WTC11 (cell line): ENCODE measurements at regions not wholly inside any gene's neighbourhood (a gene's known extent, or its start where the extent isn't known, plus 50 kb on each side); places are given as distances from the start of the nearest gene placed in this dataset.

Experiments
- MXD4 ChIP-seq: fragments of 250-450 bp; sonication (Bioruptor Pico); IDR thresholded peaks from 2 replicates; pipeline ENCODE4 v1.8.0; 2021; ENCODE audit warnings: mild to moderate bottlenecking, moderate library complexity, borderline replicate concordance
- TF ChIP-seq, protein P1 (sequence below): sonication (generic); formaldehyde crosslinking; IDR thresholded peaks from 2 replicates; pipeline ENCODE4 v1.8.0; 2022; ENCODE audit warnings: mild to moderate bottlenecking, missing genetic modification reagents

DNA sequence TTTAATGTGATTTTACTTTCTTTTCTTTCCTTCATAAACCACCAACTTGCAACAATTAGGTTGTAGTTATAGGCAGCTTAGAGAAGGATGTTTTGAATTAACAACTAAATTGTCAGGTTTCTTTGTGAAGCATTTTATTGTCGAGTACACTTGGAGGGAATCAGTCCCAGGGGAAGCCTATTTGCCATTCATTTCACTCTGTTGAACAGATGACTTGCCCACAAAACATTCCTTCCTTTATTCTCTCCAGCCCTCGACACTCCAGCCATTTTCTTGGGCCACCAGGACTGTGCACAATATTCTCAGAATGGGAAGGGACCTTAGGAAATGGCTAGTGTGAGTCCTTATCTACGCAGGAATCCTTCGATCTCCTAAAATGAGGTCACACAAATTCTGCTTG, 620.6 kb downstream of the SOX6 start:
- TF ChIP-seq, protein P1, sequence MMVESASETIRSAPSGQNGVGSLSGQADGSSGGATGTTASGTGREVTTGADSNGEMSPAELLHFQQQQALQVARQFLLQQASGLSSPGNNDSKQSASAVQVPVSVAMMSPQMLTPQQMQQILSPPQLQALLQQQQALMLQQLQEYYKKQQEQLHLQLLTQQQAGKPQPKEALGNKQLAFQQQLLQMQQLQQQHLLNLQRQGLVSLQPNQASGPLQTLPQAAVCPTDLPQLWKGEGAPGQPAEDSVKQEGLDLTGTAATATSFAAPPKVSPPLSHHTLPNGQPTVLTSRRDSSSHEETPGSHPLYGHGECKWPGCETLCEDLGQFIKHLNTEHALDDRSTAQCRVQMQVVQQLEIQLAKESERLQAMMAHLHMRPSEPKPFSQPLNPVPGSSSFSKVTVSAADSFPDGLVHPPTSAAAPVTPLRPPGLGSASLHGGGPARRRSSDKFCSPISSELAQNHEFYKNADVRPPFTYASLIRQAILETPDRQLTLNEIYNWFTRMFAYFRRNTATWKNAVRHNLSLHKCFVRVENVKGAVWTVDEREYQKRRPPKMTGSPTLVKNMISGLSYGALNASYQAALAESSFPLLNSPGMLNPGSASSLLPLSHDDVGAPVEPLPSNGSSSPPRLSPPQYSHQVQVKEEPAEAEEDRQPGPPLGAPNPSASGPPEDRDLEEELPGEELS (CRISPR knock-in tag) = no peak
- TF ChIP-seq MXD4 (CRISPR knock-in tag) = no peak
